ENCODE measurements at regions not wholly inside any gene's neighbourhood (a gene's known extent, or its start where the extent isn't known, plus 50 kb on each side); places are given as distances from the start of the nearest gene placed in this dataset.
A peak's percentile ranks its signal among the peaks of the same experiment; 100 is the strongest.

DNA sequence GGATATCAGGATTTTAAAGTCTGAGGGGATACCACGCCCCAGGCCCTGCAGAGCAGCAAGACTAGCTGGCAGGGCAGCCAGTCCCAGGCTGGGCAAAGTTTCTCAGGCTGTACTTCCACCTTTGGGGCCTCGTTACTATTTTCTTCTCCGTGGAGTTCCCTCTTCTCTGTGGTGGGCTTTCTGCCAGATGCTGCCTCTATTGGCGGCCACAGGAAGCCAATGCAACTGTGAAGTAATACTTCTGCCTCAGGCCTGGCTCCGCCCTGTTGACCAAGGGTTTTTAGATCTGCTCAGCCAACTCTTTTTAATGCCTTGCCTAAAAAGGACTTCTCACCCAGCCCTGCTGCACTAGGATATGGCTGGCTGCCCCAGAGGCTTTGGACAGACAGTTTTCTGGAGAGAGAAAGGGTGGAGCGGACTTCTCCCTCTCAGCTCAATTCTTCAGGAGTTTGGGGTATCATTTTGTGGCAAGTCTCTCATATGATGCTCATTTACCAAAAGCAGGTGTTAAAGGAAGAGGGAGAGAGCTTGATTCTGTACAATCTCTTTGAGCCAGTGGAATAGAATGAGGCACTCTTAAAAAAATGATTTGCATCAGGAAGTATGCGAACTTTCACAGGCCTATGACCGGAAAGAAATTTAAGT lies 67.4 kb downstream of the HHEX start (continued):
- TF ChIP-seq RAD21 (IDR thresholded peaks at IDR 0.05 in 1 of 2, conservative IDR thresholded peaks at IDR 0.05 in 1 of 2; ENCODE audit: low read depth in 2 of 2, low read length in 2 of 2) (peak; percentile 32 to 50), CEBPB (IDR thresholded peaks at IDR 0.05; ENCODE audit: low read depth, low read length) (peak; percentile 67), SIN3A (conservative IDR thresholded peaks at IDR 0.05 in 1 of 2, IDR thresholded peaks at IDR 0.05 in 1 of 2; ENCODE audit: low read depth in 1 of 2, low read length in 2 of 2) (no peak), RNF2 (IDR thresholded peaks at IDR 0.05; ENCODE audit: borderline replicate concordance, low read depth, low read length, missing control alignments, poor library complexity, severe bottlenecking) (no peak), BACH1 (IDR thresholded peaks at IDR 0.05; ENCODE audit: low read length) (no peak), SIX5 (IDR thresholded peaks at IDR 0.05; ENCODE audit: low read depth, low read length) (no peak), JUN (IDR thresholded peaks at IDR 0.05; ENCODE audit: low read depth, low read length) (no peak), EP300 (IDR thresholded peaks at IDR 0.05; ENCODE audit: borderline replicate concordance in 1 of 2, low read depth in 2 of 2, low read length in 2 of 2) (no peak), CHD1 (IDR thresholded peaks at IDR 0.05; ENCODE audit: low read depth, low read length) (no peak), TBP (IDR thresholded peaks at IDR 0.05; ENCODE audit: low read depth, low read length) (no peak), RXRA (IDR thresholded peaks at IDR 0.05; ENCODE audit: insufficient read depth, low read depth, low read length) (no peak)
- TF ChIP-seq, protein P1, sequence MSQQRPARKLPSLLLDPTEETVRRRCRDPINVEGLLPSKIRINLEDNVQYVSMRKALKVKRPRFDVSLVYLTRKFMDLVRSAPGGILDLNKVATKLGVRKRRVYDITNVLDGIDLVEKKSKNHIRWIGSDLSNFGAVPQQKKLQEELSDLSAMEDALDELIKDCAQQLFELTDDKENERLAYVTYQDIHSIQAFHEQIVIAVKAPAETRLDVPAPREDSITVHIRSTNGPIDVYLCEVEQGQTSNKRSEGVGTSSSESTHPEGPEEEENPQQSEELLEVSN (IDR thresholded peaks at IDR 0.05), result no peak
- TF ChIP-seq, protein P2, sequence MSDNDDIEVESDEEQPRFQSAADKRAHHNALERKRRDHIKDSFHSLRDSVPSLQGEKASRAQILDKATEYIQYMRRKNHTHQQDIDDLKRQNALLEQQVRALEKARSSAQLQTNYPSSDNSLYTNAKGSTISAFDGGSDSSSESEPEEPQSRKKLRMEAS (IDR thresholded peaks at IDR 0.05), result no peak

Data from H1 (cell line).